ENCODE measurements at regions not wholly inside any gene's neighbourhood (a gene's known extent, or its start where the extent isn't known, plus 50 kb on each side); places are given as distances from the start of the nearest gene placed in this dataset.

- FAIRE-seq = no peak
- Histone ChIP-seq H3K4me2 (ENCODE audit: control insufficient read depth, insufficient read depth) (no peak overlapping the region), H3K4me3 (no peak overlapping the region)
Measured at GRCh38 chr18:45137087-45137419, 456.4 kb downstream of the SETBP1 start.

More at GRCh38 chr18:45137087-45137419, 456.4 kb downstream of the SETBP1 start:
- H3K36me3 ChIP-seq (ENCODE audit: control insufficient read depth in 2 of 2, insufficient read depth in 2 of 2, low read length in 1 of 2) = no peaks in the 10 kb centered on the region
- ATAC-seq (peak; percentile 64), DNase-seq (ENCODE audit: low read depth, low spot score) (no peak)
- BruUV-seq (replicated peaks) = no TSS peak
- ChIA-PET RAD21 (ENCODE audit: unreplicated experiment) (interaction anchor here (0.8 to 2.9 kb wide), 5 partner anchors 31 to 377 kb away, joined by 3 to 12 read pairs (median 3); no protein-coding TSS in a partner anchor), POLR2A (no interaction called here), CTCF (interaction anchor here (0.9 kb wide), 1 partner anchor 36 kb away, joined by 3 read pairs; no protein-coding TSS in a partner anchor), SMC1A (ENCODE audit: uncharacterized antibody, unreplicated experiment) (interaction anchor here (1.5 to 3.3 kb wide), 4 partner anchors 21 to 61 kb away, joined by 3 to 8 read pairs (median 6); no protein-coding TSS in a partner anchor)
- intact Hi-C loops (cut with micrococcal nuclease; ENCODE audit: unreplicated experiment) = no loop called here
- 0 out of 2 replicates have a peak, but pooled peaks have one; percentile 4 for TF ChIP-seq RAD51 (IDR thresholded peaks at IDR 0.05)
- no peak for TF ChIP-seq MYC (IDR thresholded peaks at IDR 0.05; ENCODE audit: insufficient read depth, insufficient read length, insufficient replicate concordance, low read length, severe bottlenecking)
- TF ChIP-seq ZSCAN29 (IDR thresholded peaks at IDR 0.05) = no peak
- TF ChIP-seq ZNF384 (IDR thresholded peaks at IDR 0.05; ENCODE audit: borderline replicate concordance, low read depth, low read length) = peak; percentile 27; the same call in 1 of the 2 replicates
- no peak for TF ChIP-seq SREBF1 (IDR thresholded peaks at IDR 0.05; ENCODE audit: low read length)
- peak; percentile 21 for TF ChIP-seq SMAD1 (IDR thresholded peaks at IDR 0.05; ENCODE audit: low read depth, partially characterized antibody)
- 0 out of 2 replicates have a peak, but pooled peaks have one; percentile 16 for TF ChIP-seq RELB (IDR thresholded peaks at IDR 0.05; ENCODE audit: low read depth)
- no peak for TF ChIP-seq ZNF274 (IDR thresholded peaks at IDR 0.05; ENCODE audit: insufficient read depth, insufficient read length)
- no peak for TF ChIP-seq IRF3 (IDR thresholded peaks at IDR 0.05)
- TF ChIP-seq CEBPZ (IDR thresholded peaks at IDR 0.05; ENCODE audit: low read depth, low read length) = no peak
- no peak for TF ChIP-seq ATF3 (IDR thresholded peaks at IDR 0.05; ENCODE audit: borderline replicate concordance, extremely low read depth, low read depth, low read length)
- TF ChIP-seq SMARCA5 (IDR thresholded peaks at IDR 0.05) = no peak
- TF ChIP-seq DPF2 (IDR thresholded peaks at IDR 0.05) = 0 out of 2 replicates have a peak, but pooled peaks have one; percentile 25
- no peak for TF ChIP-seq TAF1 (IDR thresholded peaks at IDR 0.05; ENCODE audit: borderline replicate concordance, low read depth, low read length)
- 0 out of 2 replicates have a peak, but pooled peaks have one; percentile 6 for TF ChIP-seq IKZF1 (conservative IDR thresholded peaks at IDR 0.05)
- in situ Hi-C loops (cut with MboI) = no loop called here
- no peak overlapping the region for H2AFZ ChIP-seq (ENCODE audit: control insufficient read depth, low read depth, low read length)
- H3K9me3 ChIP-seq (replicated peaks; ENCODE audit: control insufficient read depth, insufficient read depth, low read length) = no peaks in the 10 kb centered on the region; the same call in 2 of the 3 replicates
- no peaks in the 10 kb centered on the region for H4K20me1 ChIP-seq (ENCODE audit: control insufficient read depth, insufficient read depth)
- no peak overlapping the region for H3K9ac ChIP-seq (ENCODE audit: control insufficient read depth, insufficient read depth, low read length)
- peaks cover 6% of the 10 kb centered on the region; the same call in 1 of the 2 replicates for H3K4me1 ChIP-seq (ENCODE audit: control insufficient read depth, insufficient read depth, low read length)
- no peak overlapping the region for H3K27ac ChIP-seq (ENCODE audit: control insufficient read depth, insufficient read depth)
- no peaks in the 10 kb centered on the region for H3K27me3 ChIP-seq (replicated peaks in 1 of 2; ENCODE audit: control insufficient read depth in 2 of 2, insufficient read depth in 2 of 2, low read length in 1 of 2)
- H3K79me2 ChIP-seq (ENCODE audit: control insufficient read depth, insufficient read depth, low read length) = no peaks in the 10 kb centered on the region

Measured in GM12878 (cell line).